HS-27A (cell line): ENCODE measurements at regions not wholly inside any gene's neighbourhood (a gene's known extent, or its start where the extent isn't known, plus 50 kb on each side); places are given as distances from the start of the nearest gene placed in this dataset.
"Not testable (repeated sequence)": the region's sequence is repeated elsewhere in the genome, so short reads cannot be mapped to it uniquely, and the experiment has no call there.

Experiments
- DNase-seq: peaks from one replicate; pipeline ENCODE4 v3.0.0-alpha.2; 2012; ENCODE audit warnings: low read depth, missing footprints

DNA sequence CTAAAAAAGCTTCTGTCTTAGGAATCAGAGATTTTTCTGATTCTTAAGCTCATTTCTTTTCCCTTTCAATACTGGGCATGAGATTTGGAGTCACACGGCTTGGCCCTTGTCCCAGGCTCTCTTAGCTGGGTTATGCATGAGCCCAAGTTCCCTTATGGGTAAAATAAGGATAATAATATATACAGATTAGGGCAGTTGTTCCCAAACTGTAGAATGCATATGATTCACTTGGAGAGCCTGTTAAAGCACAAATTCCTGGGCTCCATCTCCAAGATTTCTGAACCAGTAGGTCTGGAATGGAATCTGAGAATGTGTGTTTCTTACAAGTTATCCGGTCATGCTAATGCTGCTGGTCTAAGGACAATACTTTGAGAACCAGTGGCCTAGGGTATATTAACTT, 154.0 kb downstream of the REEP3 start:
- DNase-seq, result no peak

- DNase-seq, result no peak
Observed at GRCh38 chr10:63677001-63677400, 155.8 kb downstream of the REEP3 start.

DNA sequence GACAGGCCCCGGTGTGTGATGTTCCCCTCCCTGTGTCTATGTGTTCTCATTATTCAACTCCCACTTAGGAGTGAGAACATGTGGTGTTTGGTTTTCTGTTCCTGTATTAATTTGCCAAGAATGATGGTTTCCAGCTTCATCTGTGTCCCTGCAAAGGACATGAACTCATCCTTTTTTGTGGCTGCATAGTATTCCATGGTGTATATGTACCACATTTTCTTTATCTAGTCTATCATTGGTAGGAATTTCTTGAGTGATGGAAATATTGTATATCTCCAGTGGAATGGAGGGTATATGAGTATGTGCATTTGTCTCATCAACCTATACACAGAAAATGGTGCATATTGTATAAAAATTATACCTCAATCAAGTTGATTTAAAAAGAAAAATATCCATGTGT, 159.3 kb downstream of the REEP3 start:
- DNase-seq, result not testable (repeated sequence)

GRCh38 chr10:63681993-63682697, 160.9 kb downstream of the REEP3 start:
- no peak for DNase-seq

DNA sequence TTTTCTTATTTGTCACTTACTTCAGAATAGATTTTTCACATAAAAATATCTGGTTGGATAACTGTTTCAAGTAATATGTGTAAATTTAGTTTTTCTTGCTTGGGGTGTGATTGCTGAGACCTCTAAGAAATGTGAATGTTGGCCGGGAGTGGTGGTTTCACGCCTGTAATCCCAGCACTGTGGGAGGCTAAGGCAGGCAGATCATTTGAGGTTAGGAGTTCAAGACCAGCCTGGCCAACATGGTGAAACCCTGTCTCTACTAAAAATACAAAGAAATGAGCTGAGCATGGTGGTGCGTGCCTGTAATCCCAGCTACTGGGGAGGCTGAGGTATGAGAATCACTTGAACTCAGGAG, 161.5 kb downstream of the REEP3 start:
- not testable (repeated sequence) for DNase-seq

- DNase-seq, result no peak
Observed at GRCh38 chr10:63683223-63683622, 162.0 kb downstream of the REEP3 start.

DNA sequence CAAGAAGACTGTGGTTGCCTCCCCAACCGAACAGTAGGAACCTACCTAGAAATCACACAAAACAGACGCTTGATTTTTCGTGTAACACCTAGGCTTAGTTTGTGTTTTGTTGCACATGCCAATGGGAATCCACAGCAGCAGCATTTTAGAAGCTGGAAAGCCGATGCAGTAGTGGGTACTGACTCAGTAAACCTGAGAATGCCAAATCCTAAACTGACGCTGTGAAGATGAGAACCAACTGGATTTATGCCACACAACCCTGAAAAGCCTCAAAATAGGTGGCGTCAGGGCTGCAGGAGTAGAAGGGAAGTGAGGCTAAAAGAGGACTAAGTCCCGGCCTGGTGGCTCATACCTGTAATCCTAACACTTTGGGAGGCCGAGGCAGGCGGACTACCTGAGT, 162.5 kb downstream of the REEP3 start:
- DNase-seq, result no peak

- no peak for DNase-seq
Observed at GRCh38 chr10:63684257-63684936, 163.2 kb downstream of the REEP3 start.

DNA sequence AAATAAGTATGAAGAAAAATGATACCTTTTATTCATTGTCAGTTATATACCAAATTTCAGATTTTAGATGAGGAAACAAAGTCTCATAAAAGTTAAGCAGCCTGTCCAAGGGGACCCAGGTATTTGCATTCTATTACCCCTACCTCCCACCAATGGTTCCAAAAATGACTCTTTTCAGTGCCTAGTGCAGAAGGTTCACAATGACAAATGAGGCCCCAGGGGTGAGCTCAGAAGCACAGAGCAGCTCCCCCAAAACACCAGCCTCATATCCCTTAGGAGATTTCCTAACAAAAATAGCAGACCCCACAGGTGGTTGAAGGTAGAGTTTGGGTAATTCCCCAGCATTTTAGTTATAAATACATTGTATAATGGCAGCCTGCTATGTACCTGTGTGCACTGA, 168.6 kb downstream of the REEP3 start:
- DNase-seq, result no peak

- no peak for DNase-seq
Observed at GRCh38 chr10:63692220-63692896, 171.2 kb downstream of the REEP3 start.

GRCh38 chr10:63693021-63693420, 171.8 kb downstream of the REEP3 start:
- not testable (repeated sequence) for DNase-seq

DNA sequence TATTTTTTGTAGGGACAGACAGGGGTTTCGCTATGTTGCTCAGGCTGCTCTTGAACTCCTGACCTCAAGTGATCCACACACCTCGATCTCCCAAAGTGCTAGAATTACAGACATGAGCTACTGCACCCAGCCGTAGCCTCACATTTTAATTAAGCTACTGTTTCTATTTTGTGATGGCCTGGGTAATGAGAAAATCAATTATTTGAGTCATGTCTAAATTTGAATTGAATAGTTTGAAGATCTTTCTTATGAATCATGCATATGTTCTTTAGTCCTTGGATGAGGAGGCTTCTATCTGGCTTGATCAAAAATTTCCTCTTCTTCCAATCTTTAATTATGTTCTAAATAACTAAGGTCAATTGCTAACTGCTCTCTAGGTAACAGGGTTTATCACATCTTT, 175.0 kb downstream of the REEP3 start:
- no peak for DNase-seq

- no peak for DNase-seq
Observed at GRCh38 chr10:63697956-63698786, 177.0 kb downstream of the REEP3 start.

GRCh38 chr10:63698787-63699150, 177.6 kb downstream of the REEP3 start:
- no peak for DNase-seq

DNA sequence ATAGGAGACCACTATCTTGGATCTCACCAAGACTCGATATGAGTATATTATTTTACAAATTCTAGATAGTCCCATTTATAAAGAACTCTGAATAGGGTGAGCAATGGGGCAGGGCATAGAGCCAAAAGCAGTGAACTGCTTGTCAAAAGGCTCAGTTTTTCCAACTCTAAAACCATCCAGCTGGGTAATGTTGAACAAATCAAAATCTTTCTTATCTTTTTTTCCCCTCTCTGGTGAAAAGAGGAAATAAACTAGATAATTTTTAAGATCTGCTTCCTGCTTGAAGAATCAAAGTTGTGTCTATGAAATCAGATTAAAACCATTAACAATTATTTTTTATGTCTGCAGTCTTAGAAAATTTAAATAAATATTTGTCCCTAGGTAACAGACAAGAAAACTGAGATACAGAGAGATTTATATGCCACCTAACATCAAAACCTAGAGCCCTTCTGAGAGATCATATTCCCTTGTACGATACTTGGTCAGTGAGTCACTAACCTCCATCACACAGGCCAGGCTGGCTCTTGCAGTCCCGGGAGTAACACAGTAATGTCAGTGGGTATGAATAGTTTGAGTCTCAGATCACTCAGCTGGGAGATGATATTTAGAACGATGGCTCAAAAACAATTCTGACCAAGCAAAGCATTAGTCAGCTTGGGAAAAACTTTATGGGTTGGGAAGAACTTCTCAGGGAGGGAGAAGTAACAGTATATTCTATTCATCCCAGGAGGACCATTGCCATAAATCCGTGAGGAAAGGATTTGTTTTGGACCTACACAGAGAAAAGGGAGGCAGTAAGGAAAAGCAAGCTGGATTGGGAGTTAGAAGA, 178.8 kb downstream of the REEP3 start:
- DNase-seq, result peak; percentile 72

DNA sequence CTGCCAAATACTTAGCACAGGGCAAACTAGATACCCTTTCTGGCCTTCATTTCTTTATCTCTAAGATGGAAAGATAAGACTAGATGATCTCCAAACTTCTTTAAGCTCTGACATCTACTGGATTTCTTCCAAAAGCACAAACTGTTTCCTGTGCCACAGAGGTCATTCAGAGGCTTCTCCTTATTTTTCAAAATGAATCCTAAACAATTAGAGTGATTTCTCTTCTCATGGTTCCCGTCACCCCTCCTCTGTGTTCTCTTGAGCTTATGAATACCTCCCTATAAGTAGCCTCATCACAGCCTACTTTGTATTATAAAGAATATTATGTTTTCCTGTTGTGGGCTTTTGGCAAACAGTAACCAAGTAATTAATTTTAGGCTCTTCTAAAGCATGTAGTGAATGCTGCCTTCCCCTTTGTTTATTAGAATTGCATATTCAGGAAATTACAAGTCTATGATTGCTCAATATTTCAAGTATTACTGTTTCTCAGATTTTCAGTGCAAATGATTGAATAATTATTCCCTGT, 179.5 kb downstream of the REEP3 start:
- no peak for DNase-seq

DNA sequence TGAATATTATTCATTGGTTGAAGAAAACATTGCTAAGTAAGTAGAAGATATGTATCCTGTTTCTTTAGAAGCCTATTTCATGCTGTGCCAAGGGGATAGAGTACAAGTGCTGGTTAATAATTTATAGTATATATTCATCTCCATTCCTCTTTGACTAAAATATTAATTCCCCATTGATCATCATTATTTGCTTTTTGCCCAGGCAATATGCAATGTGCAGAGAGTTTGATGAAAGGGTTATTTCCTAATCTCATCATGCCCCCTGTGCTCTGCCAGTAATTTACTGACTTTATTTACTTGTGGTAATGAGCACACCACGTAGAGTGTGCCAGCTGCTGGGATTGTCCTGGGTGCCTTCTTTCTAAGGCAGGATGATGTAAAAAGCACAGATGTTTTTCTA, 180.9 kb downstream of the REEP3 start:
- DNase-seq, result no peak

- no peak for DNase-seq
Observed at GRCh38 chr10:63703113-63703670, 182.0 kb downstream of the REEP3 start.

DNA sequence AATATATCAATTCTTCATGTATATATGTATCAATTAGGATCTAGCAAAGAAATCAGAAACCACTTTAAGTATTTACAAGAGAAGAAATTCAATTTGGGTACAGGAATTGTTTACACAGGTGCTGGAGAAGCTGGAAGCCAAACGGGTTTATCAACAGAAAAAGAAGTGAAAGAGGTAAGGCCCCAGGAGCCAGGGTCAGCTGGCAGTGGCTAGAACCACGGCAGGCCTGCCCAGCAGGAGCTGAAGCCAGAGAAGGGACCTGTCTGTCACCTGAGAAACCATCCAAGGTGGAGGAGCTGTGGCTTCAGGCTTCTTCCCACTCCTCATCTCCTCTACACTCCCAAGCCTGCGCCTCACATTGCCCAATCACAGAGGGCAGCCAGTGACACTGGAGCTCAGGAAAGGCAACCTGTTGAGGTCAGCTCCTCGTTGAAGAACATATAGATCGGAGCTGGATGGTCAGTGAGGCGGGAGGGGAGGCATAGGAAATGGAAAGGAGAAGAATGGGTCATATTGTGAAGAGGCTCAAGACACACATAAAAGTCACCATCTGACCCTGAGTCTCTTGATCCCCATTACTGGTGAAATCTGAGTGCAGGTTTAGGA, 182.6 kb downstream of the REEP3 start:
- DNase-seq, result no peak

GRCh38 chr10:63707254-63707910, 186.2 kb downstream of the REEP3 start:
- DNase-seq, result peak; percentile 77
